HUDEP-2 (cell line): ENCODE measurements at regions not wholly inside any gene's neighbourhood (a gene's known extent, or its start where the extent isn't known, plus 50 kb on each side); places are given as distances from the start of the nearest gene placed in this dataset.

Experiments used
- DNase-seq, 76 experiments: peaks; one replicate each; lab custom pipeline; 2025; ENCODE audit not compliant: unreplicated experiment in 76 of 76; lab: John Stamatoyannopoulos, UW

- no peak for DNase-seq
Measured at GRCh38 chr15:77693576-77693975, 60.9 kb upstream of the LINGO1 start.

- DNase-seq, result no peak
Measured at GRCh38 chr15:77692614-77693013, 59.9 kb upstream of the LINGO1 start.

- no peak for DNase-seq
Measured at GRCh38 chr15:77691607-77692006, 58.9 kb upstream of the LINGO1 start.

- DNase-seq, result no peak
Measured at GRCh38 chr15:77689821-77690220, 57.1 kb upstream of the LINGO1 start.

GRCh38 chr15:77688693-77689092 is 56.0 kb upstream of the LINGO1 start:
- DNase-seq, result no peak

GRCh38 chr15:77688266-77688665 is 55.6 kb upstream of the LINGO1 start:
- DNase-seq, result no peak

- no peak for DNase-seq
Measured at GRCh38 chr15:77685082-77685815, 52.5 kb upstream of the LINGO1 start.

- DNase-seq, result no peak
Measured at GRCh38 chr15:77684341-77685081, 51.8 kb upstream of the LINGO1 start.

- DNase-seq, result no peak
Measured at GRCh38 chr15:77682564-77682963, 49.9 kb upstream of the LINGO1 start.
